Glutamatergic neuron (in vitro differentiated cells): ENCODE measurements at regions not wholly inside any gene's neighbourhood (a gene's known extent, or its start where the extent isn't known, plus 50 kb on each side); places are given as distances from the start of the nearest gene placed in this dataset.

ENCODE experiments used
- DNase-seq: peaks from one replicate; pipeline ENCODE4 v3.0.0; 2022
- H3K27ac Mint-ChIP-seq: one replicate; pipeline ENCODE4 v1.8.0; 2020; ENCODE audit warnings: mild to moderate bottlenecking, mixed read lengths, inconsistent platforms; ENCODE audit not compliant: unreplicated experiment
- H3K27me3 Mint-ChIP-seq: one replicate; pipeline ENCODE4 v1.8.0; 2020; ENCODE audit warnings: mild to moderate bottlenecking, moderate library complexity, mixed read lengths, inconsistent platforms; ENCODE audit not compliant: unreplicated experiment
- H3K36me3 Mint-ChIP-seq: one replicate; pipeline ENCODE4 v1.8.0; 2020; ENCODE audit warnings: mild to moderate bottlenecking, mixed read lengths, inconsistent platforms; ENCODE audit not compliant: unreplicated experiment
- H3K4me1 Mint-ChIP-seq: one replicate; pipeline ENCODE4 v1.8.0; 2020; ENCODE audit warnings: mild to moderate bottlenecking, low read depth, mixed read lengths, inconsistent platforms; ENCODE audit not compliant: unreplicated experiment
- H3K4me3 Mint-ChIP-seq: one replicate; pipeline ENCODE4 v1.8.0; 2020; ENCODE audit warnings: mild to moderate bottlenecking, mixed read lengths, inconsistent platforms; ENCODE audit not compliant: unreplicated experiment
- H3K9me3 Mint-ChIP-seq: one replicate; pipeline ENCODE4 v1.8.0; 2020; ENCODE audit warnings: mild to moderate bottlenecking, moderate library complexity, mixed read lengths, inconsistent platforms; ENCODE audit not compliant: unreplicated experiment
- CTCF ChIP-seq: fragments of 200-600 bp; sonication (generic); IDR thresholded peaks from one replicate; pipeline ENCODE4 v1.5.0; 2021; ENCODE audit not compliant: partially characterized antibody, unreplicated experiment

GRCh38 chr11:109972939-109973338, 120.3 kb upstream of the ZC3H12C start:
- H3K27ac Mint-ChIP-seq = peak overlapping the region; percentile 97
- H3K27me3 Mint-ChIP-seq = peaks cover 6% of the 10 kb centered on the region
- DNase-seq = no peak
- peaks cover 51% of the 10 kb centered on the region for H3K4me1 Mint-ChIP-seq
- H3K4me3 Mint-ChIP-seq = peak overlapping the region; percentile 86
- no peak for TF ChIP-seq CTCF
- peaks cover 4% of the 10 kb centered on the region for H3K36me3 Mint-ChIP-seq
- H3K9me3 Mint-ChIP-seq = peaks cover 7% of the 10 kb centered on the region

- Mint-ChIP-seq H3K27me3 (peaks cover 6% of the 10 kb centered on the region), H3K9me3 (peaks cover 7% of the 10 kb centered on the region), H3K4me3 (peak overlapping the region; percentile 86), H3K27ac (peak overlapping the region; percentile 97), H3K4me1 (peaks cover 51% of the 10 kb centered on the region), H3K36me3 (peaks cover 4% of the 10 kb centered on the region)
- TF ChIP-seq CTCF = no peak
- peak; percentile 71 for DNase-seq
Observed at GRCh38 chr11:109973486-109973885, 119.7 kb upstream of the ZC3H12C start.

- Mint-ChIP-seq H3K27ac (peak overlapping the region; percentile 97), H3K36me3 (peaks cover 4% of the 10 kb centered on the region), H3K9me3 (peaks cover 7% of the 10 kb centered on the region)
Observed at GRCh38 chr11:109974523-109974922, 118.7 kb upstream of the ZC3H12C start.

GRCh38 chr11:109978895-109979294, 114.3 kb upstream of the ZC3H12C start:
- Mint-ChIP-seq H3K27ac (no peak overlapping the region), H3K4me3 (no peak overlapping the region), H3K9me3 (no peaks in the 10 kb centered on the region), H3K4me1 (peaks cover 20% of the 10 kb centered on the region), H3K36me3 (peaks cover 4% of the 10 kb centered on the region), H3K27me3 (no peaks in the 10 kb centered on the region)
- DNase-seq = no peak
- TF ChIP-seq CTCF = no peak

More at GRCh38 chr11:109974523-109974922, 118.7 kb upstream of the ZC3H12C start:
- no peak for DNase-seq
- H3K4me1 Mint-ChIP-seq = peaks cover 51% of the 10 kb centered on the region
- no peak for TF ChIP-seq CTCF
- H3K4me3 Mint-ChIP-seq = peak overlapping the region; percentile 76
- H3K27me3 Mint-ChIP-seq = peaks cover 6% of the 10 kb centered on the region

- no peak overlapping the region for H3K4me3 Mint-ChIP-seq
Observed at GRCh38 chr11:109981031-109981636, 112.1 kb upstream of the ZC3H12C start.

More at GRCh38 chr11:109981031-109981636, 112.1 kb upstream of the ZC3H12C start:
- H3K27me3 Mint-ChIP-seq = no peaks in the 10 kb centered on the region
- no peaks in the 10 kb centered on the region for H3K9me3 Mint-ChIP-seq
- H3K4me1 Mint-ChIP-seq = no peaks in the 10 kb centered on the region
- peaks cover 4% of the 10 kb centered on the region for H3K36me3 Mint-ChIP-seq
- no peak for TF ChIP-seq CTCF
- no peak for DNase-seq
- no peak overlapping the region for H3K27ac Mint-ChIP-seq
